Mesothelial cell of epicardium (in vitro differentiated cells): ENCODE measurements at regions not wholly inside any gene's neighbourhood (a gene's known extent, or its start where the extent isn't known, plus 50 kb on each side); places are given as distances from the start of the nearest gene placed in this dataset.

Source experiments
- DNase-seq, 2 experiments: peaks; one replicate each; pipeline ENCODE4 v3.0.0; 2021; ENCODE audit warnings: low spot score in 2 of 2; ENCODE audit not compliant: unreplicated experiment in 2 of 2
- H3K27ac Mint-ChIP-seq: 2 replicates; pipeline ENCODE4 v1.8.0; 2021; ENCODE audit warnings: mixed read lengths
- H3K27me3 Mint-ChIP-seq: 2 replicates; pipeline ENCODE4 v1.8.0; 2021; ENCODE audit warnings: low read depth, mixed read lengths
- H3K36me3 Mint-ChIP-seq: 2 replicates; pipeline ENCODE4 v1.8.0; 2021; ENCODE audit warnings: mixed read lengths
- H3K4me1 Mint-ChIP-seq: 2 replicates; pipeline ENCODE4 v1.8.0; 2021; ENCODE audit warnings: mixed read lengths
- H3K4me3 Mint-ChIP-seq: 2 replicates; pipeline ENCODE4 v1.8.0; 2021; ENCODE audit warnings: mild to moderate bottlenecking, moderate library complexity, mixed read lengths
- H3K9me3 Mint-ChIP-seq: 2 replicates; pipeline ENCODE4 v1.8.0; 2021; ENCODE audit warnings: mixed read lengths
- CTCF ChIP-seq: fragments of 200-600 bp; sonication (generic); IDR thresholded peaks from one replicate; pipeline ENCODE4 v1.5.0; 2021; ENCODE audit warnings: antibody characterized with exemption; ENCODE audit not compliant: unreplicated experiment

- H3K27ac Mint-ChIP-seq, result no peak overlapping the region
- no peak for TF ChIP-seq CTCF
- H3K36me3 Mint-ChIP-seq, result no peaks in the 10 kb centered on the region
- H3K9me3 Mint-ChIP-seq, result no peaks in the 10 kb centered on the region
- no peaks in the 10 kb centered on the region for H3K4me1 Mint-ChIP-seq
- DNase-seq, result no peak
- no peak overlapping the region for H3K4me3 Mint-ChIP-seq
- peaks cover 19% of the 10 kb centered on the region for H3K27me3 Mint-ChIP-seq
These were observed 335.8 kb downstream of the ZIC1 start for GRCh38 chr3:147744967-147745366.

- Mint-ChIP-seq H3K4me3 (no peak overlapping the region), H3K4me1 (peaks cover 10% of the 10 kb centered on the region), H3K27me3 (peaks cover 12% of the 10 kb centered on the region), H3K9me3 (peaks cover under 1% of the 10 kb centered on the region), H3K36me3 (no peaks in the 10 kb centered on the region), H3K27ac (no peak overlapping the region)
- no peak for TF ChIP-seq CTCF
- DNase-seq, result no peak
These were observed 346.1 kb downstream of the ZIC1 start for GRCh38 chr3:147755310-147755709.

- H3K4me3 Mint-ChIP-seq, result no peak overlapping the region
- no peak for TF ChIP-seq CTCF
- H3K9me3 Mint-ChIP-seq, result no peaks in the 10 kb centered on the region
- H3K4me1 Mint-ChIP-seq, result peaks cover 10% of the 10 kb centered on the region
- no peaks in the 10 kb centered on the region for H3K36me3 Mint-ChIP-seq
- no peak for DNase-seq
- H3K27ac Mint-ChIP-seq, result no peak overlapping the region
- H3K27me3 Mint-ChIP-seq, result peaks cover 5% of the 10 kb centered on the region
These were observed 347.3 kb downstream of the ZIC1 start for GRCh38 chr3:147756476-147756875.

GRCh38 chr3:147757866-147758265, 348.7 kb downstream of the ZIC1 start:
- Mint-ChIP-seq H3K4me1 (peaks cover 10% of the 10 kb centered on the region), H3K36me3 (no peaks in the 10 kb centered on the region), H3K4me3 (no peak overlapping the region), H3K27ac (no peak overlapping the region), H3K9me3 (no peaks in the 10 kb centered on the region), H3K27me3 (no peaks in the 10 kb centered on the region)
- DNase-seq, result no peak
- no peak for TF ChIP-seq CTCF

GRCh38 chr3:147758771-147759170, 349.6 kb downstream of the ZIC1 start:
- H3K27ac Mint-ChIP-seq, result no peak overlapping the region

More at GRCh38 chr3:147758771-147759170, 349.6 kb downstream of the ZIC1 start:
- peaks cover 10% of the 10 kb centered on the region for H3K4me1 Mint-ChIP-seq
- no peaks in the 10 kb centered on the region for H3K27me3 Mint-ChIP-seq
- no peaks in the 10 kb centered on the region for H3K36me3 Mint-ChIP-seq
- no peak overlapping the region for H3K4me3 Mint-ChIP-seq
- no peak for TF ChIP-seq CTCF
- DNase-seq, result no peak
- no peaks in the 10 kb centered on the region for H3K9me3 Mint-ChIP-seq
